K562 (cell line): ENCODE measurements at regions not wholly inside any gene's neighbourhood (a gene's known extent, or its start where the extent isn't known, plus 50 kb on each side); places are given as distances from the start of the nearest gene placed in this dataset.

Source experiments
- ATAC-seq: fragments of 200-7000 bp; cut with Tn5 transposase; 3 replicates; pipeline ENCODE4 v1.9.1; 2020; ENCODE audit warnings: moderate library complexity
- BruUV-seq: library from RNA; stranded (reverse); fragments of 400-500 nt; replicated peaks from 2 replicates; lab custom pipeline; 2021; lab: Mats Ljungman, UMichigan
- CTCF ChIA-PET: fragments of 300-600 bp; formaldehyde crosslinking; extraction: SDS; loops from one replicate; lab custom pipeline; 2021; ENCODE audit warnings: low intra/inter-chr PET ratio; lab: Yijun Ruan, JAX
- POLR2A ChIA-PET: fragments of 300-600, 350-650 bp; sonication (Branson Sonifier 250); formaldehyde crosslinking; extraction: SDS; loops from one replicate; lab custom pipeline; 2021; ENCODE audit warnings: antibody characterized with exemption, inconsistent platforms; lab: Yijun Ruan, JAX
- DNase-seq, 4 experiments: peaks; one replicate each; pipeline versions ENCODE4 v3.0.0 to v3.0.0-alpha.2; 2011 to 2018; ENCODE audit warnings: low spot score in 3 of 4, mixed read lengths in 3 of 4; ENCODE audit errors: extremely low read depth in 1 of 4
- FAIRE-seq: peaks from 2 replicates; lab custom pipeline; 2011; peaks lifted over from hg19 to GRCh38; lab: Jason Lieb, UNC
- H2AFZ ChIP-seq: 2 replicates; pipeline ENCODE4 v1.6.0; 2011; ENCODE audit warnings: low read depth, low read length, control low read depth, inconsistent platforms
- H3K27ac ChIP-seq: fragments of 200-600 bp; 3 replicates; pipeline ENCODE4 v1.8.0; 2011; ENCODE audit warnings: low read depth, mild to moderate bottlenecking, control low read depth, inconsistent platforms, low read length, moderate library complexity, mixed read lengths; ENCODE audit errors: extremely low read depth
- H3K27me3 ChIP-seq, 2 experiments: fragments of 300-600 bp in 1 of 2; 2 replicates in 1 of 2; 3 replicates in 1 of 2; pipeline versions ENCODE4 v1.6.0 to v1.8.0; 2011; ENCODE audit warnings: inconsistent platforms in 2 of 2, low read length in 2 of 2, mild to moderate bottlenecking in 1 of 2, mixed read lengths in 1 of 2, moderate library complexity in 1 of 2; ENCODE audit not compliant: control insufficient read depth in 2 of 2, insufficient read depth in 2 of 2
- H3K36me3 ChIP-seq: fragments of 300-600 bp; 3 replicates; pipeline ENCODE4 v1.8.0; 2011; ENCODE audit warnings: mild to moderate bottlenecking, low read length, inconsistent platforms; ENCODE audit not compliant: control insufficient read depth, insufficient read depth
- H3K4me1 ChIP-seq, 2 experiments: fragments of 200-600 bp in 1 of 2; replicated peaks in 1 of 2; 2 replicates in 1 of 2; 3 replicates in 1 of 2; pipeline versions ENCODE4 v1.5.1 to v1.8.0; 2011; ENCODE audit warnings: inconsistent platforms in 2 of 2, low read length in 2 of 2, mild to moderate bottlenecking in 1 of 2, mixed read lengths in 1 of 2, moderate library complexity in 1 of 2; ENCODE audit not compliant: control insufficient read depth in 2 of 2, insufficient read depth in 2 of 2
- H3K4me2 ChIP-seq: 2 replicates; pipeline ENCODE4 v1.6.1; 2011; ENCODE audit warnings: low read length, control low read depth, inconsistent platforms, mixed read lengths; ENCODE audit not compliant: insufficient read depth
- H3K4me3 ChIP-seq: fragments of 200-600 bp; sonication (generic), shearing (Covaris generic); 2 replicates; pipeline ENCODE4 v1.5.1; 2016; ENCODE audit warnings: control low read depth, inconsistent platforms
- H3K79me2 ChIP-seq: fragments of 200-600 bp; 3 replicates; pipeline ENCODE4 v1.8.0; 2011; ENCODE audit warnings: low read length, inconsistent platforms; ENCODE audit not compliant: control insufficient read depth, insufficient read depth
- H3K9ac ChIP-seq, 2 experiments: 2 replicates each; pipeline versions ENCODE4 v1.6.0 to v1.6.1; 2011; ENCODE audit warnings: low read depth in 2 of 2, low read length in 2 of 2, control low read depth in 1 of 2, inconsistent platforms in 1 of 2, mild to moderate bottlenecking in 1 of 2, mixed read lengths in 1 of 2; ENCODE audit not compliant: insufficient read depth in 1 of 2
- H3K9me1 ChIP-seq: one replicate; pipeline ENCODE4 v1.6.0; 2011; ENCODE audit warnings: inconsistent platforms, mild to moderate bottlenecking, low read length, moderate library complexity; ENCODE audit not compliant: control insufficient read depth, insufficient read depth
- H3K9me3 ChIP-seq: replicated peaks from 2 replicates; pipeline ENCODE4 v1.5.1; 2011; ENCODE audit warnings: low read depth, low read length, inconsistent platforms; ENCODE audit not compliant: control insufficient read depth, insufficient read depth
- H4K20me1 ChIP-seq: replicated peaks from 2 replicates; pipeline ENCODE4 v1.6.1; 2011; ENCODE audit warnings: low read length, inconsistent platforms, mixed read lengths; ENCODE audit not compliant: control insufficient read depth, insufficient read depth
- HDAC2 ChIP-seq: fragments of 450-650 bp; IDR thresholded peaks from 2 replicates; pipeline ENCODE4 v1.6.1; 2016; ENCODE audit warnings: mild to moderate bottlenecking
- HNRNPL ChIP-seq: fragments of 200-400 bp; formaldehyde crosslinking; IDR thresholded peaks from 2 replicates; pipeline ENCODE4 v1.6.1; 2017; ENCODE audit warnings: low read depth, mild to moderate bottlenecking, low read length
- MTF1 ChIP-seq: fragments of 250-450 bp; sonication (Bioruptor Pico); IDR thresholded peaks from 2 replicates; pipeline ENCODE4 v1.9.0; 2021; ENCODE audit warnings: moderate library complexity, mild to moderate bottlenecking, inconsistent platforms, borderline replicate concordance
- NCOR1 ChIP-seq: fragments of 450-650 bp; IDR thresholded peaks from 2 replicates; pipeline ENCODE4 v1.6.1; 2016; ENCODE audit warnings: mild to moderate bottlenecking, moderate library complexity
- NFE2 ChIP-seq: IDR thresholded peaks from 2 replicates; pipeline ENCODE4 v1.6.1; 2014; ENCODE audit warnings: antibody characterized with exemption, low read depth
- NRF1 ChIP-seq, 2 experiments: fragments of 450-650 bp; IDR thresholded peaks in 1 of 2; conservative IDR thresholded peaks in 1 of 2; 2 replicates each; pipeline ENCODE4 v1.6.1; 2014; ENCODE audit warnings: mild to moderate bottlenecking in 2 of 2
- PPARD ChIP-seq: fragments of 250-450 bp; sonication (Bioruptor Pico); IDR thresholded peaks from 2 replicates; pipeline ENCODE4 v1.8.0; 2022; ENCODE audit warnings: inconsistent platforms, mild to moderate bottlenecking, moderate library complexity
- STAT5B ChIP-seq: fragments of 250-450 bp; sonication (Bioruptor Pico); IDR thresholded peaks from 2 replicates; pipeline ENCODE4 v1.8.0; 2021; ENCODE audit warnings: mild to moderate bottlenecking, inconsistent platforms
- ZNF197 ChIP-seq: fragments of 200-800 bp; sonication (Bioruptor generic); IDR thresholded peaks from 2 replicates; pipeline ENCODE4 v1.6.1; 2016; ENCODE audit warnings: low read depth, missing genetic modification characterization, missing compliant biosample characterization
- ZNF507 ChIP-seq: conservative IDR thresholded peaks from 2 replicates; pipeline ENCODE4 v1.6.1; 2017; ENCODE audit warnings: missing genetic modification characterization, missing compliant biosample characterization
- ZNF830 ChIP-seq: fragments of 250-450 bp; sonication (Bioruptor Pico); IDR thresholded peaks from 2 replicates; pipeline ENCODE4 v1.5.0; 2021; ENCODE audit warnings: mild to moderate bottlenecking
- WGBS: fragments of 100-300 bp; shearing (Covaris generic); methylation state at CpG from one replicate; pipeline ENCODE4 v1.1.6; 2016; ENCODE audit warnings: low coverage, mixed read lengths; ENCODE audit not compliant: insufficient coverage; ENCODE audit errors: missing lambda C conversion rate; 5-methylcytosine and 5-hydroxymethylcytosine counted together
- in situ Hi-C: fragments of 300-500 bp; cut with MboI; formaldehyde crosslinking; loops from 4 replicates; pipeline ENCODE4 v1.15.0; 2018; ENCODE audit warnings: inconsistent platforms, mixed read lengths
- intact Hi-C: fragments of 100-400 bp; cut with micrococcal nuclease; formaldehyde crosslinking; loops from 2 replicates; pipeline ENCODE4 v1.14.2; 2022
- TF ChIP-seq, protein P1 (sequence below): sonication (generic); IDR thresholded peaks from 2 replicates; pipeline ENCODE4 v1.6.1; 2016
- TF ChIP-seq, protein P2 (sequence below): fragments of 450-650 bp; IDR thresholded peaks from 2 replicates; pipeline ENCODE4 v1.6.1; 2014; ENCODE audit warnings: low read depth, mild to moderate bottlenecking, moderate library complexity, borderline replicate concordance
- TF ChIP-seq, protein P3 (sequence below): fragments of 250-450 bp; sonication (Bioruptor Pico); IDR thresholded peaks from 2 replicates; pipeline ENCODE4 v1.5.0; 2020; ENCODE audit warnings: mild to moderate bottlenecking

DNA sequence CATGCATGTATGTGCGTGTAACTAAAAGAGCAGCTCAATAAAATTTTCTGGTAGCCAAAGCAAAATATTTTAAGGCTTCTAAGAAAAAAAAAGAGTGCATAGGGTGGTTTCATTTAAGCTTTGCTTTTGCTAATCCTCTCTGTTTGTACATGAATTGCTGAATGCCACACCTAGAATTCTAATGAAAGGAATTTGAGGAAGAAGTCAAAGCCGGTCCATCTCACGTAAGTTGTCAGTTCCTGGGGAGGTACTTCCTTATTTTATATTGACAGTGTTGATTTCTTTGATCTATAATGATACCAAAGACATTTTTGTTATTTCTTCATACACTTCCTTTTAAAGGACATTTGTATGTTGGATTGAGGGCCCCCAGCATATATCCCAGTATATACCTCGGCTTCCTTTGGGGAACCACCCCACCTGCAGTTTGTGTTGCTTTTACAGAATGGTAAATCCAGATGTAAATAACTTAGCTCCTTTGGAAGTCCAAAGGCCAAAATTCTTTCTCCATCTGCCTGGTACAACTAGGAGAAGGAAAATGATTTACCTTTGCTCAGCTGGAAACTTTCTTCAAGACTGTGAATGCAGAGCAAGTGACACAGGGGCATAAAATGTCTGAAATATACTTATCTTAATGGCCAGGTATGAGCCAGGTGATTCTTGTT, 420.9 kb upstream of the ATP2B1 start:
- DNase-seq (no peak), FAIRE-seq (no peak), ATAC-seq (no peak)
- no peak for TF ChIP-seq HNRNPL
- Histone ChIP-seq H3K4me1 (no peaks in the 10 kb centered on the region), H4K20me1 (no peaks in the 10 kb centered on the region), H3K36me3 (no peaks in the 10 kb centered on the region), H2AFZ (no peak overlapping the region), H3K9me3 (no peaks in the 10 kb centered on the region), H3K27ac (no peak overlapping the region), H3K27me3 (no peaks in the 10 kb centered on the region), H3K9me1 (no peaks in the 10 kb centered on the region), H3K4me2 (no peak overlapping the region), H3K4me3 (no peak overlapping the region), H3K79me2 (no peaks in the 10 kb centered on the region), H3K9ac (no peak overlapping the region)
- intact Hi-C loops (no loop called here), in situ Hi-C loops (no loop called here)
- no TSS peak for BruUV-seq
- ChIA-PET POLR2A (no interaction called here), CTCF (no interaction called here)
- WGBS: 0% methylated on average over 3 of the region's 4 CpGs

DNA sequence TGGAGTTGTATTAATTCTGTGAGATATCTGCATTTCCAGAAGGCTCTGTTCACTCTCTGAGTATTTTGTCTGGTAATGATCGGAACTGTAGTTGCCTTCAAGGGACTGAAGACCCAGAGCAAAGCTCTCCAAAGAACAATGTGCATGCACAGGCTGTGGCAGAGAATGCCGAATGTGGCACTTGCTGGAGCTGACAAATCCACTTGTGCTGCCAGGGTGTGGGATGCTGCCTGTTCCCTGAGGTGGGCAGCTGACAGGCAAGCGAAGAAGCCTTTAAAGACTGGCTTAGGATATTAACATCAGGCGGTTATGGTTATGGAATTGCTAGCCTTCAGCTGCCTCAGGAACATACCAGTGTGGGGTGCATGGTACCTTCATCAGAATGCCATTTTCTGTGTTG, 419.9 kb upstream of the ATP2B1 start:
- no peak for FAIRE-seq
- CTCF ChIA-PET: no interaction called here
- H3K4me2 ChIP-seq: no peak overlapping the region
- no peaks in the 10 kb centered on the region for H3K4me1 ChIP-seq
- H3K9ac ChIP-seq: no peak overlapping the region
- no peaks in the 10 kb centered on the region for H3K9me3 ChIP-seq
- no peak for ATAC-seq
- intact Hi-C loops: no loop called here
- no peak overlapping the region for H3K27ac ChIP-seq
- in situ Hi-C loops: no loop called here
- 2% methylated on average over 4 of the region's 4 CpGs for whole genome bisulfite sequencing
- no peak overlapping the region for H3K4me3 ChIP-seq
- POLR2A ChIA-PET: no interaction called here
- no TSS peak for BruUV-seq
- no peaks in the 10 kb centered on the region for H3K36me3 ChIP-seq
- no peaks in the 10 kb centered on the region for H3K79me2 ChIP-seq
- no peak for DNase-seq
- H3K27me3 ChIP-seq: no peaks in the 10 kb centered on the region
- no peaks in the 10 kb centered on the region for H3K9me1 ChIP-seq
- H4K20me1 ChIP-seq: no peaks in the 10 kb centered on the region
- no peak overlapping the region for H2AFZ ChIP-seq
- TF ChIP-seq ZNF830 (CRISPR knock-in tag) (no peak), STAT5B (CRISPR knock-in tag) (no peak), NRF1 (conservative IDR thresholded peaks at IDR 0.05 in 1 of 2, IDR thresholded peaks at IDR 0.05 in 1 of 2) (no peak), ZNF197 (CRISPR knock-in tag) (no peak), NFE2 (no peak), PPARD (no peak), HDAC2 (no peak), MTF1 (no peak), NCOR1 (no peak), ZNF507 (tag) (no peak)
- TF ChIP-seq, protein P1, sequence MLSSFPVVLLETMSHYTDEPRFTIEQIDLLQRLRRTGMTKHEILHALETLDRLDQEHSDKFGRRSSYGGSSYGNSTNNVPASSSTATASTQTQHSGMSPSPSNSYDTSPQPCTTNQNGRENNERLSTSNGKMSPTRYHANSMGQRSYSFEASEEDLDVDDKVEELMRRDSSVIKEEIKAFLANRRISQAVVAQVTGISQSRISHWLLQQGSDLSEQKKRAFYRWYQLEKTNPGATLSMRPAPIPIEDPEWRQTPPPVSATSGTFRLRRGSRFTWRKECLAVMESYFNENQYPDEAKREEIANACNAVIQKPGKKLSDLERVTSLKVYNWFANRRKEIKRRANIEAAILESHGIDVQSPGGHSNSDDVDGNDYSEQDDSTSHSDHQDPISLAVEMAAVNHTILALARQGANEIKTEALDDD: no peak
- TF ChIP-seq, protein P2, sequence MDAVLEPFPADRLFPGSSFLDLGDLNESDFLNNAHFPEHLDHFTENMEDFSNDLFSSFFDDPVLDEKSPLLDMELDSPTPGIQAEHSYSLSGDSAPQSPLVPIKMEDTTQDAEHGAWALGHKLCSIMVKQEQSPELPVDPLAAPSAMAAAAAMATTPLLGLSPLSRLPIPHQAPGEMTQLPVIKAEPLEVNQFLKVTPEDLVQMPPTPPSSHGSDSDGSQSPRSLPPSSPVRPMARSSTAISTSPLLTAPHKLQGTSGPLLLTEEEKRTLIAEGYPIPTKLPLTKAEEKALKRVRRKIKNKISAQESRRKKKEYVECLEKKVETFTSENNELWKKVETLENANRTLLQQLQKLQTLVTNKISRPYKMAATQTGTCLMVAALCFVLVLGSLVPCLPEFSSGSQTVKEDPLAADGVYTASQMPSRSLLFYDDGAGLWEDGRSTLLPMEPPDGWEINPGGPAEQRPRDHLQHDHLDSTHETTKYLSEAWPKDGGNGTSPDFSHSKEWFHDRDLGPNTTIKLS: no peak
- TF ChIP-seq, protein P3, sequence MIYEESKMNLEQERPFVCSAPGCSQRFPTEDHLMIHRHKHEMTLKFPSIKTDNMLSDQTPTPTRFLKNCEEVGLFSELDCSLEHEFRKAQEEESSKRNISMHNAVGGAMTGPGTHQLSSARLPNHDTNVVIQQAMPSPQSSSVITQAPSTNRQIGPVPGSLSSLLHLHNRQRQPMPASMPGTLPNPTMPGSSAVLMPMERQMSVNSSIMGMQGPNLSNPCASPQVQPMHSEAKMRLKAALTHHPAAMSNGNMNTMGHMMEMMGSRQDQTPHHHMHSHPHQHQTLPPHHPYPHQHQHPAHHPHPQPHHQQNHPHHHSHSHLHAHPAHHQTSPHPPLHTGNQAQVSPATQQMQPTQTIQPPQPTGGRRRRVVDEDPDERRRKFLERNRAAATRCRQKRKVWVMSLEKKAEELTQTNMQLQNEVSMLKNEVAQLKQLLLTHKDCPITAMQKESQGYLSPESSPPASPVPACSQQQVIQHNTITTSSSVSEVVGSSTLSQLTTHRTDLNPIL (CRISPR knock-in tag): no peak
